Esophagus muscularis mucosa (tissue), 4 donors: ENCODE measurements at regions not wholly inside any gene's neighbourhood (a gene's known extent, or its start where the extent isn't known, plus 50 kb on each side); places are given as distances from the start of the nearest gene placed in this dataset.

ENCODE experiments used
- DNase-seq: peaks from one replicate; pipeline ENCODE4 v3.0.0-alpha.2; 2017; ENCODE audit errors: extremely low spot score
- H3K27ac ChIP-seq, 4 donors: fragments of 200-600 bp; sonication (generic); replicated peaks in 1 of 4; 1 replicate in 3 of 4; 2 replicates in 1 of 4; pipeline ENCODE4 v1.5.1; 2016 to 2019; ENCODE audit warnings: mild to moderate bottlenecking in 1 of 4
- H3K27me3 ChIP-seq, 4 donors: fragments of 200-600 bp; sonication (generic); one replicate each; pipeline versions ENCODE4 v1.5.1 to v1.6.0; 2016 to 2019
- H3K36me3 ChIP-seq, 4 donors: fragments of 200-600 bp; sonication (generic); one replicate each; pipeline ENCODE4 v1.5.1; 2016 to 2019
- H3K4me1 ChIP-seq, 4 donors: fragments of 200-600 bp; sonication (generic); one replicate each; pipeline ENCODE4 v1.5.1; 2016 to 2019
- H3K4me3 ChIP-seq, 4 donors: fragments of 200-600 bp; sonication (generic); 1 replicate in 2 of 4; 2 replicates in 2 of 4; pipeline ENCODE4 v1.5.1; 2016 to 2019; ENCODE audit warnings: mild to moderate bottlenecking in 4 of 4, moderate library complexity in 1 of 4
- H3K9me3 ChIP-seq, 4 donors: fragments of 200-600 bp; sonication (generic); 1 replicate in 3 of 4; 2 replicates in 1 of 4; pipeline ENCODE4 v1.5.1; 2016 to 2019
- CTCF ChIP-seq, 3 experiments: fragments of 200-600 bp in 2 of 3; fragments of 450-650 bp in 1 of 3; sonication (generic) in 2 of 3; IDR thresholded peaks; one replicate each; pipeline ENCODE4 v1.5.1; 2017 to 2019; ENCODE audit warnings: antibody characterized with exemption in 3 of 3, mild to moderate bottlenecking in 2 of 3, moderate library complexity in 1 of 3
- EP300 ChIP-seq: sonication (generic); formaldehyde crosslinking; IDR thresholded peaks from one replicate; pipeline ENCODE4 v1.6.1; 2017; ENCODE audit warnings: antibody characterized with exemption
- POLR2A ChIP-seq: fragments of 450-650 bp; IDR thresholded peaks from one replicate; pipeline ENCODE4 v1.6.1; 2017; ENCODE audit warnings: antibody characterized with exemption, moderate library complexity, mild to moderate bottlenecking, low read depth
- POLR2AphosphoS5 ChIP-seq, 2 donors: sonication (generic); formaldehyde crosslinking; IDR thresholded peaks; one replicate each; pipeline ENCODE4 v1.6.1; 2017; ENCODE audit warnings: antibody characterized with exemption in 2 of 2
- WGBS: methylation state at CpG from one replicate; pipeline ENCODE4 v1.1.5; 2018; 5-methylcytosine and 5-hydroxymethylcytosine counted together
- intact Hi-C: fragments of 100-400 bp; cut with DNase I; formaldehyde crosslinking; loops from one replicate; pipeline ENCODE4 v1.15.1; 2023

GRCh38 chr1:222909586-222909985 is 94.7 kb downstream of the DISP1 start:
- TF ChIP-seq POLR2A, result no peak
- peak in 1 of 2 donors; percentile 33 for TF ChIP-seq POLR2AphosphoS5 (IDR thresholded peaks at IDR 0.05)
- WGBS, result 57% methylated on average over 4 of the region's 4 CpGs
- Histone ChIP-seq H3K27ac (peak overlapping the region in 1 of 4 donors; percentile 40), H3K9me3 (no peaks in the 10 kb centered on the region), H3K4me3 (no peak overlapping the region), H3K27me3 (no peaks in the 10 kb centered on the region), H3K4me1 (peaks cover 0 to 21% (median 11%) of the 10 kb centered on the region in 4 donors), H3K36me3 (no peaks in the 10 kb centered on the region)
- intact Hi-C loops, result no loop called here
- no peak for DNase-seq

- DNase-seq, result no peak
- intact Hi-C loops, result no loop called here
Measured at GRCh38 chr1:222910699-222911098, 95.9 kb downstream of the DISP1 start.

GRCh38 chr1:222911866-222912265 is 97.0 kb downstream of the DISP1 start:
- no peaks in the 10 kb centered on the region for H3K36me3 ChIP-seq
- H3K27me3 ChIP-seq, result no peaks in the 10 kb centered on the region
- peaks cover 0 to 3% (median 2%) of the 10 kb centered on the region in 4 donors for H3K9me3 ChIP-seq
- intact Hi-C loops, result no loop called here
- peaks cover 0 to 21% (median 13%) of the 10 kb centered on the region in 4 donors for H3K4me1 ChIP-seq
- TF ChIP-seq POLR2AphosphoS5 (IDR thresholded peaks at IDR 0.05) (no peak), POLR2A (no peak), CTCF (IDR thresholded peaks at IDR 0.05) (no peak), EP300 (no peak)
- no peak for DNase-seq
- no peak overlapping the region for H3K27ac ChIP-seq
- H3K4me3 ChIP-seq, result no peak overlapping the region
- WGBS, result 77% methylated on average over 1 of the region's 1 CpG

More at GRCh38 chr1:222910699-222911098, 95.9 kb downstream of the DISP1 start:
- Histone ChIP-seq H3K36me3 (no peaks in the 10 kb centered on the region), H3K27ac (no peak overlapping the region), H3K27me3 (no peaks in the 10 kb centered on the region), H3K4me1 (peaks cover 0 to 21% (median 11%) of the 10 kb centered on the region in 4 donors), H3K9me3 (no peaks in the 10 kb centered on the region), H3K4me3 (no peak overlapping the region)
- TF ChIP-seq POLR2A (no peak), CTCF (IDR thresholded peaks at IDR 0.05) (no peak), POLR2AphosphoS5 (IDR thresholded peaks at IDR 0.05) (no peak), EP300 (no peak)

GRCh38 chr1:222912730-222913129 is 97.9 kb downstream of the DISP1 start:
- TF ChIP-seq CTCF (IDR thresholded peaks at IDR 0.05), result no peak
- no peak for TF ChIP-seq EP300
- no peak for TF ChIP-seq POLR2A
- no peak for TF ChIP-seq POLR2AphosphoS5 (IDR thresholded peaks at IDR 0.05)
- Histone ChIP-seq H3K9me3 (peaks cover 3 to 11% (median 7%) of the 10 kb centered on the region in 4 donors), H3K4me3 (no peak overlapping the region), H3K27ac (no peak overlapping the region), H3K4me1 (peaks cover 0 to 21% (median 13%) of the 10 kb centered on the region in 4 donors), H3K27me3 (no peaks in the 10 kb centered on the region), H3K36me3 (no peaks in the 10 kb centered on the region)
- DNase-seq, result no peak
- intact Hi-C loops, result no loop called here

GRCh38 chr1:222914861-222915632 is 100.2 kb downstream of the DISP1 start:
- TF ChIP-seq CTCF (IDR thresholded peaks at IDR 0.05) (no peak), POLR2A (no peak), POLR2AphosphoS5 (IDR thresholded peaks at IDR 0.05) (no peak), EP300 (no peak)
- Histone ChIP-seq H3K27ac (no peak overlapping the region), H3K36me3 (no peaks in the 10 kb centered on the region), H3K27me3 (no peaks in the 10 kb centered on the region), H3K4me3 (no peak overlapping the region), H3K4me1 (peaks cover 0 to 22% (median 17%) of the 10 kb centered on the region in 4 donors), H3K9me3 (peaks cover 3 to 11% (median 7%) of the 10 kb centered on the region in 4 donors)
- WGBS, result 89% methylated on average over 2 of the region's 2 CpGs
- no peak for DNase-seq
- intact Hi-C loops, result no loop called here
